ENCODE measurements at regions not wholly inside any gene's neighbourhood (a gene's known extent, or its start where the extent isn't known, plus 50 kb on each side); places are given as distances from the start of the nearest gene placed in this dataset.
"Not testable (repeated sequence)": the region's sequence is repeated elsewhere in the genome, so short reads cannot be mapped to it uniquely, and the experiment has no call there.

DNA sequence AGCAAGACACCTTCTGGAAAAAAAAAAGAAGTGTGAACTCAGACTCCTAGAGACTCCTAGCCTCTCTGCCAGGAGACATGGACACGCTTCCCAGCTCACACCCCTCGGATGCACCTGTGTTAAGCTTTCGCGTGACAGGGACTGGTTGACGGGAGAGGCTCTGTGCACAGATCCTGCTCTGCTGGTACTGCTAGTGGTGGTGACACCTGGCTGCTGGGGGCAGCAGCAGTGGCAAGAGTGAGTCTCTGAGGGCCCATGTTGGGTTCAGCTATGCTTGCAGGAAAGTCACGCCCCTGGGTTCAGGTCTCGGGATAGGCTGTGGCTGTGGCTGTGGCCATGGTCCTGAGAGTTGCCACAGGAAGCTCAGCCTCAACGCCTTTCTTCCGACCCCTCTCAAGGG is 81.1 kb downstream of the XRCC2 start:
- peaks cover 2% of the 10 kb centered on the region for H3K27me3 Mint-ChIP-seq
- H3K4me1 Mint-ChIP-seq = no peaks in the 10 kb centered on the region
- no peak for DNase-seq
- H3K4me3 Mint-ChIP-seq = no peak overlapping the region
- ChIA-PET CTCF (no interaction called here), POLR2A (no interaction called here)
- no peaks in the 10 kb centered on the region for H3K36me3 Mint-ChIP-seq (ENCODE audit: low read depth)
- H3K9me3 Mint-ChIP-seq = no peaks in the 10 kb centered on the region
- no peak overlapping the region for H3K27ac Mint-ChIP-seq

DNA sequence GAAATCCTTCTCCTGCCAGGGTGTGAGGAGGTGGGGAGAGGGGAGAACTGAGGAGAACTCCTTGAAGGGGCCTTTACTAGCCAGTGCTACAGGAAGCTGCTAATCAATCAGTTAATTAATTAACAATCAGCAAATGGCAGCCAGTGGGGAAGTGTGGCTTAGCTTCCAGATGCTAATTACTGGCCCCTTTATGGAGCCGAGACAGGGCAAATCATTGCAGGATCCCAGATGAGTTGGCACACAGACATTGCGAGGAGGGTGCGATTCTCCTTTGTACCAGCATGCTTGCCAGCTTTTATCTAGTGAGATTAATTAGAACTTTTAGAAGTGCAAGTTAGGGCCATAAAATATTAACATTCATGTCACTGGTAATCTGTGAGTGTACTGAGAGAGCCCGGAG is 84.0 kb downstream of the XRCC2 start:
- Mint-ChIP-seq H3K9me3 (no peaks in the 10 kb centered on the region), H3K27ac (no peak overlapping the region), H3K4me3 (no peak overlapping the region), H3K36me3 (ENCODE audit: low read depth) (no peaks in the 10 kb centered on the region), H3K4me1 (no peaks in the 10 kb centered on the region), H3K27me3 (no peaks in the 10 kb centered on the region)
- no peak for DNase-seq
- ChIA-PET CTCF (no interaction called here), POLR2A (no interaction called here)

DNA sequence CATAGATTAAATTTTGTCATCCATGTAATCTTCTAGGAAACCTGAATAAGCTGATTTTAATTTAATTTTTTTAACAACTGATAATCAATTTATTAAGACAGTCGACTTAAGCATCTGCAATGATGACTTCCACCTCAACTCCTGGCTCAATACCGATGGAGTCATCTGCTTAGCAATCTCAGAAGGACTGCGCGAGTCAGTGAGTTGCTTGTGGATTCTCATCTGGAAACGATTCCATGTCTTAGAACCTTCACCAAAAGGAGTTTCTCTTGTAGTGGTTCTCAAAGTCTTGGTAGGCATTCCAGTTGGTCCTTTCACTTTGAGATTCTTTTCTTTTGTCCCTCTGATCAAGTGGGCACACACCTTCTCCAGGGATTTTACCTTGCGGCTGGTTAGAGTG is 85.5 kb downstream of the XRCC2 start:
- DNase-seq = no peak
- no peaks in the 10 kb centered on the region for H3K4me1 Mint-ChIP-seq
- H3K27ac Mint-ChIP-seq = no peak overlapping the region
- H3K4me3 Mint-ChIP-seq = no peak overlapping the region
- no peaks in the 10 kb centered on the region for H3K36me3 Mint-ChIP-seq (ENCODE audit: low read depth)
- no peaks in the 10 kb centered on the region for H3K27me3 Mint-ChIP-seq
- POLR2A ChIA-PET = no interaction called here
- no peaks in the 10 kb centered on the region for H3K9me3 Mint-ChIP-seq
- CTCF ChIA-PET = no interaction called here

DNA sequence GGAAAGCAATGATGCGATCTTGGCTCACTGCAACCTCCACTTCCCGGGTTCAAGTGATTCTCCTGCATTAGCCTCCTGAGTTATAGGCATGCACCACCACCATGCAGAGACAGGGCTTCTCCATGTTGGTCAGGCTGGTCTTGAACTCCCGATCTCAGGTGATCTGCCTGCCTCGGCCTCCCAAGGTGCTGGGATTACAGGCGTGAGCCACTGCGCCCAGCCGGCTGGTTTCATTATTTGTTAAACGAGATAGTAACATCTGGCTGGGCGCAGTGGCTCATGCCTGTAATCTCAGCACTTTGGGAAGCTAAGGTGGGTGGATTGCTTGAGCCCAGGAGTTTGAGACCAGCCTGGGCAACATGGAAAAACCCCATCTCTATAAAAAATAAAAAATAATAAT is 86.1 kb downstream of the XRCC2 start:
- DNase-seq; H3K4me3 Mint-ChIP-seq; POLR2A ChIA-PET; CTCF ChIA-PET; H3K27me3 Mint-ChIP-seq; H3K27ac Mint-ChIP-seq; H3K36me3 Mint-ChIP-seq (ENCODE audit: low read depth); H3K9me3 Mint-ChIP-seq; H3K4me1 Mint-ChIP-seq: not testable (repeated sequence)

DNA sequence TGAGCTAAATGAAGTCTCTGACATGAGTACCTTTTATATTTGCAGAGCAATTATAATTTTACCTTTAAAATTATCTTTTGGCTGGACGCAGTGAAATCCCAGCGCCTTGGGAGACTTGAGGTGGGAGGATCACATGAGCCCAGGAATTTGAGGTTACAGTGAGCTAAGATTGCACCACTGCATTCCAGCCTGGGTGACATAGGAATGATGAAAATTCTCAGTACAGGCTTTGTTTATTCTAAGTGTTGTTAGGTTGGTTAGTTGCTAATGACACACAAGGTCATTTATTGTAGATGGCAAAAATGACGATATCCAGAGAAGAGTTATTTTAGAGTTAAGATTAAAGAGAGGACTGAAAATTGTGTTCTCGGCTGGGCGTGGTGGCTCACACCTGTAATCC is 87.6 kb downstream of the XRCC2 start:
- ChIA-PET CTCF (no interaction called here), POLR2A (no interaction called here)
- Mint-ChIP-seq H3K36me3 (ENCODE audit: low read depth) (no peaks in the 10 kb centered on the region), H3K4me1 (no peaks in the 10 kb centered on the region), H3K4me3 (no peak overlapping the region), H3K9me3 (no peaks in the 10 kb centered on the region), H3K27me3 (no peaks in the 10 kb centered on the region), H3K27ac (no peak overlapping the region)
- DNase-seq = no peak

DNA sequence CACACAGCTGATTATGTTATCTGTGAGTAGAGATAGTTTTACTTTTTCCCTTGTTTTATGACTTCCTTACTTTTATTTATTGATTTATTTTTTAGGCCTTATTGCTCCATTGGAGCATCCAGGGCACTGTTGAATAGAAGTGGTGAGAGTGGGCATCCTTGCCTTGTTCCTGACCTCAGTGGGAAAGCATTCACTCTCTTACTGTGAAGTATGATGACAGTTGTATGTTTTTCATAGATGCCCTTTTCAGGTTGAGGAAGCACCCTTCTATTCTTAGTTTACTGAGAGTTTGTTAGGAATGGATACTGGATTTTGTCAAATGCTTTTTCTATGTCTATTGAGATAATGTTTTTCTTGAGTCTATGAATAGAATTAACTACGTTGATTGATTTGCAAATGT is 88.6 kb downstream of the XRCC2 start:
- Mint-ChIP-seq H3K4me1 (no peaks in the 10 kb centered on the region), H3K27ac (no peak overlapping the region), H3K9me3 (no peaks in the 10 kb centered on the region), H3K27me3 (no peaks in the 10 kb centered on the region), H3K4me3 (no peak overlapping the region), H3K36me3 (ENCODE audit: low read depth) (no peaks in the 10 kb centered on the region)
- ChIA-PET CTCF (no interaction called here), POLR2A (no interaction called here)
- DNase-seq = no peak

DNA sequence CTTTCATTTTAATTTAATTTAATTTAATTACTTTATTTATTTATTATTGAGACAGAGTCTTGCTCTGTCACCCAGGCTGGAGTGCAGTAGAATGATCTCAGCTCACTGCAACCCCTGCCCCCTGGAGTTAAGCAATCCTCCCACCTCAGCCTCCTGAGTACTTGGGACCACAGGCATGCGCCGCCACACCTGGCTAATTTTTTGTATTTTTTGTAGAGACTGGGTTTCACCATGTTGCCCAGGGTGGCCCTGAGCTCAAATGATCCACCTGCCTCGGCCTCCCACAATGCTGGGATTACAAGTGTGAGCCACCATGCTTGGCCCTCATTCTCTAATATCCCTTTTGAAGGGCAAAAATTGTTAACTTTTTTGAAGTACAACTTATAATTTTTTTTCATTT is 92.9 kb downstream of the XRCC2 start:
- no peaks in the 10 kb centered on the region for H3K36me3 Mint-ChIP-seq (ENCODE audit: low read depth)
- POLR2A ChIA-PET = interaction anchor here (0.7 kb wide), 1 partner anchor 12 kb away, joined by 3 read pairs; no protein-coding TSS in a partner anchor
- H3K9me3 Mint-ChIP-seq = no peaks in the 10 kb centered on the region
- no peaks in the 10 kb centered on the region for H3K4me1 Mint-ChIP-seq
- no peak for DNase-seq
- no peak overlapping the region for H3K27ac Mint-ChIP-seq
- CTCF ChIA-PET = no interaction called here
- H3K4me3 Mint-ChIP-seq = no peak overlapping the region
- no peaks in the 10 kb centered on the region for H3K27me3 Mint-ChIP-seq

DNA sequence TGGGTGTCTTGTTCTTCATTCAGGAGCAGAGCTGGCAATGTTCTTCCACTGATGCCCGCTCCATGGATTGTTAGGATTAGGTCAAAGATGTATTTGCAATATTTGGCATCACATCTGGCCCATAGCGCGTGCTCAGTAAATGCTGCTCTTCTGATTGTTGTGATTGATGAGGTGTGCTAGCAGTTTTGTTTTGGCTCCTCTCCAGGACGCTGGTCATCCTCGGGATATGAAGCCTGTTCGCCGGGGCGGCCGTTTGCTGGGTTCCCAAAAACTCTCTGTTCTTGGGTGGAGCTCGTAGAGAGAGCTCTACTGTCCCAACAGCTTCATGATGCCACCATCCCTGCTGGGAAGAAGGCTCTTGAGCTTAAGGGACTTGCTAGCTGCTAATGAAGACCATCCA is 96.9 kb downstream of the XRCC2 start:
- H3K27ac Mint-ChIP-seq = no peak overlapping the region
- no peak overlapping the region for H3K4me3 Mint-ChIP-seq
- ChIA-PET CTCF (interaction anchor here (0.7 kb wide), 1 partner anchor 268 kb away, joined by 4 read pairs; no protein-coding TSS in a partner anchor), POLR2A (no interaction called here)
- no peaks in the 10 kb centered on the region for H3K27me3 Mint-ChIP-seq
- no peak for DNase-seq
- no peaks in the 10 kb centered on the region for H3K4me1 Mint-ChIP-seq
- H3K36me3 Mint-ChIP-seq (ENCODE audit: low read depth) = no peaks in the 10 kb centered on the region
- no peaks in the 10 kb centered on the region for H3K9me3 Mint-ChIP-seq

DNA sequence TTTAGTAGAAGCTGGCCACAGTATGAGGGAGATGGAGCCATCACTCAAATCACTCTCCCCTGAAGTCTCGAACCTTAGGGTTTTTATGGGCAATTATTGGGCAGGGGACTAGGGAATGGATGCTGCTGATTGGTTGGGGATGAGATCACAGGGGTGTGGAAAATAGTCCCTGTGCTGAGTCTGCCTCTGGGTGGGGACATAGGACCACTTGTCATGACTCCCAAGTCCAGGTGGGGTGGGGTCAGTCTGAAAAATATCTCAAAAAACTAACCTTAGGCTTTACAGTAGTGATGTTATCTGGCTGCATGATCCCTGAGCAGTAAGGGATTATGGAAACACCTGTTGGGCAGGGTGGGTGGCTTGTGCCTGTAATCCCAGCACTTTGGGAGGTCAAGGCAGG is 98.6 kb downstream of the XRCC2 start:
- no peaks in the 10 kb centered on the region for H3K9me3 Mint-ChIP-seq

DNA sequence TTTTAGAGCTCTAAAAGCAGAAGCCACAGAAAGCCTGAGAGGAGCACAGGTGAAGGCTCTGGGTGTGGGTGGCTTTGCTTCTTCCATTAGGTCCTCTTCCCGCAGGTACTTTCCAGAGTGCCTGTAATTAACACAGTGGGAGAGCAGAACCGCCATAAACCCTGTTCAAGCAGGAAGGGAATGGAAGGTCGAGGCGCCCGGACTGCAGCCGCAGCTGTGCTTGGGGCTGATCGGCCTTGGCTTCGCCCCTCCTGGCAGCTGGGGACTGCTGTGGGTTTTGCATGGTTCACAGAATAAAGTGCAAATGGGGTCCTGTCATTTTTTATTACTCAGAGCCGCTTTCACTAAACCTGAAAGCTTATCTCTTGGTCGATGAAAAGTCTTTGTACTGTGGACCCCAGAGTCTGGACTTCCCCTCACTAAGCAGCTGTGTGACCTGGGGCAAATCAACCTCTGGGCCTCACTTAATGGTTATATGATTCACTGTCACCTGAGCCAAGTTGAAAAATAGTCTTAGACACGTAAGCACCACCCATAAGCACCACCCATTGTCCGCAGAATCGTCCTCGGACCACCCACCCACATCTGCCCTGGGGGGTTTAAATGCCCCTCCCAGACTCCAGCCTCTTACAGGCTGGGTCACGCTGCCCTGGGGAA is 100.9 kb downstream of the XRCC2 start:
- no peaks in the 10 kb centered on the region for H3K36me3 Mint-ChIP-seq (ENCODE audit: low read depth)
- H3K27me3 Mint-ChIP-seq = peaks cover 3% of the 10 kb centered on the region
- no peak overlapping the region for H3K27ac Mint-ChIP-seq
- ChIA-PET POLR2A (no interaction called here), CTCF (no interaction called here)
- no peak overlapping the region for H3K4me3 Mint-ChIP-seq
- H3K4me1 Mint-ChIP-seq = no peaks in the 10 kb centered on the region
- no peak for DNase-seq
- no peaks in the 10 kb centered on the region for H3K9me3 Mint-ChIP-seq

More for the DNA sequence above, 98.6 kb downstream of the XRCC2 start:
- H3K4me1 Mint-ChIP-seq = no peaks in the 10 kb centered on the region
- no peak overlapping the region for H3K27ac Mint-ChIP-seq
- ChIA-PET POLR2A (no interaction called here), CTCF (no interaction called here)
- H3K4me3 Mint-ChIP-seq = no peak overlapping the region
- peaks cover 2% of the 10 kb centered on the region for H3K27me3 Mint-ChIP-seq
- no peaks in the 10 kb centered on the region for H3K36me3 Mint-ChIP-seq (ENCODE audit: low read depth)
- DNase-seq = no peak

DNA sequence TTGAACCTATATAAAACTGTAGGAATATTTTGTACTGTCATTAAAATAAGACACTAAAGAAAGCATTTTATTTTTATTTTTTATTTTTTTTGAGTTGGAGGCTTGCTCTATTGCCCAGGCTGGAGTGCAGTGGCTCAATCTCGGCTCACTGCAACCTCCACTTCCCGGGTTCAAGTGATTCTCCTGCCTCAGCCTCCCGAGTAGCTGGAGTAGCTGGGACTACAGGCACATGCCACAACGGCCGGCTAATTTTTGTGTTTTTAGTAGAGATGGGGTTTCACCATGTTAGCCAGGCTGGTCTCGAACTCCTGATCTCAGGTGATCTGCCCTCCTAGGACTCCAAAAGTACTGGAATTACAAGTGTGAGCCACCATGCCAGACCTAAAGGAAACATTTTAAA is 102.8 kb downstream of the XRCC2 start:
- POLR2A ChIA-PET; H3K27me3 Mint-ChIP-seq; H3K4me1 Mint-ChIP-seq; H3K9me3 Mint-ChIP-seq; H3K4me3 Mint-ChIP-seq; CTCF ChIA-PET; DNase-seq; H3K36me3 Mint-ChIP-seq (ENCODE audit: low read depth); H3K27ac Mint-ChIP-seq: not testable (repeated sequence)

DNA sequence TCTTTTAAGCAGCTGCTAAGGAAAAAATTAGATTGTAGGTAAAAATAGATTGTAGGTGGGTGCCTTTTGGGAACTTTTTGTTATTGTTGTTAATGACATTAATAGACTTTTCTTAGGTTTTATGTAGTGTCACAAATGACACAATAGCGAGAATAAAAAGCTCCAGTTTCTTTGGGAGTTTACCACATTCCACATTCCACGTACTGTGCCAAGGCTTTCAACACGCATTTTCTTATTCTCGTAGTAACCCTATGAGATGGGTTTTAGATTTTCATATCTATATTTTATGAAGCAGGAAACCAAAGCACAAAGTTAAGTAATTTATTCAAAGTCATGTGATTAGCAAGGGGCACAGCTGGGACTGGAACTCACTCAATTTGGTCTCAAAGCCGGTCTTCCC is 103.8 kb downstream of the XRCC2 start:
- DNase-seq = no peak
- H3K27ac Mint-ChIP-seq = no peak overlapping the region
- ChIA-PET CTCF (interaction anchor here (0.6 kb wide), 1 partner anchor 17 kb away, joined by 3 read pairs; no protein-coding TSS in a partner anchor), POLR2A (no interaction called here)
- H3K9me3 Mint-ChIP-seq = no peaks in the 10 kb centered on the region
- H3K36me3 Mint-ChIP-seq (ENCODE audit: low read depth) = no peaks in the 10 kb centered on the region
- H3K27me3 Mint-ChIP-seq = peaks cover 3% of the 10 kb centered on the region
- H3K4me1 Mint-ChIP-seq = no peaks in the 10 kb centered on the region
- no peak overlapping the region for H3K4me3 Mint-ChIP-seq

DNA sequence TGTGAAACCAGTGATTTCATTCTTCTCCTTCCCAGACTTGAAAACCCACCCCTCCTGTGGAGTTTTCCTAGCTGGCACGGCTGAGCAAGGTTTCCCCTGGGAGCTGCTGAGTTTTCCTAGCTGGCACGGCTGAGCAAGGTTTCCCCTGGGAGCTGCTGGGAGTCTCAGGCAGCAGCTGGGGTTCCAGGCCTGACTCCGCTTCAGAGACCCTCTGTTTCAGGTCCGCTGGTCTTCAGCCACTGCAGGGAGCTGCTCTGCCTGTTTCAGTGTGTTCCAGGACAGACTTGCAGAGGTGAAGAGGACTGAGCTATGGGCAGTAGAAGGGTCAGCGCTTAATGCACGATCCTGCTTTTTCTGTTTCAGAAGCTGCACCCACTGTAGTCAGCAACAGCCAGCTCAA is 104.9 kb downstream of the XRCC2 start:
- ChIA-PET POLR2A (interaction anchor here (0.5 kb wide), 1 partner anchor 12 kb away, joined by 3 read pairs; no protein-coding TSS in a partner anchor), CTCF (no interaction called here)
- DNase-seq = no peak
- peaks cover 4% of the 10 kb centered on the region for H3K27me3 Mint-ChIP-seq
- no peak overlapping the region for H3K27ac Mint-ChIP-seq
- H3K4me3 Mint-ChIP-seq = no peak overlapping the region
- no peaks in the 10 kb centered on the region for H3K4me1 Mint-ChIP-seq
- H3K9me3 Mint-ChIP-seq = no peaks in the 10 kb centered on the region
- H3K36me3 Mint-ChIP-seq (ENCODE audit: low read depth) = no peaks in the 10 kb centered on the region

DNA sequence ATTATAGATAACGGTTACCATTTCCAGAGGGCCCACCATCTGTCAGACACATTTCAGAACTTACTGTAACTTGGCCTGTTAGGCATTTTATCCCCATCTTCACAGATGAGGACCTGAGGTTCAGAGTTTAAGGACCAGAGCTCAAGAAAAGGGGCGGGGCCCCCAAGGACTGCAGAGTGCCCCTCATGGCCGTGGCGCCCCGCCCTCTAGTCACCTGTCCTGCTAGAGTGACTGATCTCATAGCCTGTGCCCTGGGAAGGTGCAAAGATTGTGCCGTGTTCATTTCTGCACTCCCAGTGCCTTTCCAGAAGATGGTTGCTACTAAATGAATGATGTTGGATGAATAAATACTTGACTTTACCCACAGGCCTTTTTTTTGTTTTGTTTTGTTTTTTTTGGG is 107.0 kb downstream of the XRCC2 start:
- Mint-ChIP-seq H3K4me1 (no peaks in the 10 kb centered on the region), H3K27ac (no peak overlapping the region), H3K4me3 (no peak overlapping the region), H3K27me3 (peaks cover 22% of the 10 kb centered on the region), H3K9me3 (no peaks in the 10 kb centered on the region), H3K36me3 (ENCODE audit: low read depth) (no peaks in the 10 kb centered on the region)
- POLR2A ChIA-PET = no interaction called here
- CTCF ChIA-PET = no interaction called here
- DNase-seq = no peak

DNA sequence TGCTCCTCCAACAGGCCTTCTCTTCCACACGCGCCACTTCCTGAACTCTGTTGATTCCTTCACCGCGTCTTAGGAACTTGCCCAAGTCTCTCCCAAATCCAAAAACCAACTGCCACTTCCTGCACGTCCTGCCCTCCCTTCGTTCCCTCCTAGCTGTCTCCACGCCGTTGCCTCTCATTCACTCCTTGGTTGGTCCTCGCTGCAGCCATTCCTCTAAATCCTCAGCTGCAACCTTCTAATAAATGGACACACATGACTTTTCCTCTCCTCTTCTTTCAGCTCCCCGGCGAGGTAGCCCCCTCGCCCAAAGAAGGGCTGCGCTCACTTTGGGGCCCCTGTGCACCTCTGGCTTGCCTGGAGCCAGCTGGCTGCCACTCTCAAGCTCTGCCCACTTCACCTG is 110.2 kb downstream of the XRCC2 start:
- H3K4me1 Mint-ChIP-seq = no peaks in the 10 kb centered on the region
- ChIA-PET POLR2A (no interaction called here), CTCF (no interaction called here)
- no peaks in the 10 kb centered on the region for H3K36me3 Mint-ChIP-seq (ENCODE audit: low read depth)
- H3K9me3 Mint-ChIP-seq = no peaks in the 10 kb centered on the region
- no peak overlapping the region for H3K27ac Mint-ChIP-seq
- peaks cover 19% of the 10 kb centered on the region for H3K27me3 Mint-ChIP-seq
- no peak for DNase-seq
- no peak overlapping the region for H3K4me3 Mint-ChIP-seq

All from activated CD4-positive, alpha-beta memory T cell treated with anti-CD3 and anti-CD28 coated beads, Interleukin-2, amount 10 ng/mL, durations not matched to agents 7 days and 5 days (primary cell).